Smooth muscle cell (in vitro differentiated cells): ENCODE measurements at regions not wholly inside any gene's neighbourhood (a gene's known extent, or its start where the extent isn't known, plus 50 kb on each side); places are given as distances from the start of the nearest gene placed in this dataset.

Source experiments
- DNase-seq: peaks from one replicate; lab custom pipeline; 2025; ENCODE audit not compliant: unreplicated experiment; lab: John Stamatoyannopoulos, UW
- H2AFZ ChIP-seq: fragments of 200-600 bp; sonication (generic); 2 replicates; pipeline ENCODE4 v1.6.0; 2016; ENCODE audit warnings: antibody characterized with exemption, low read depth, mild to moderate bottlenecking
- H3F3A ChIP-seq: fragments of 200-600 bp; sonication (generic); 2 replicates; pipeline ENCODE4 v1.6.0; 2017; ENCODE audit warnings: antibody characterized with exemption, low read depth
- H3K27ac ChIP-seq: fragments of 200-600 bp; sonication (generic); 2 replicates; pipeline ENCODE4 v1.5.1; 2016; ENCODE audit warnings: low read depth, mild to moderate bottlenecking
- H3K27me3 ChIP-seq: fragments of 200-600 bp; sonication (generic); 2 replicates; pipeline ENCODE4 v1.6.1; 2016; ENCODE audit warnings: low read depth, mild to moderate bottlenecking
- H3K36me3 ChIP-seq: fragments of 200-600 bp; sonication (generic); 2 replicates; pipeline ENCODE4 v1.5.1; 2016; ENCODE audit warnings: low read depth
- H3K4me1 ChIP-seq: fragments of 200-600 bp; sonication (generic); 2 replicates; pipeline ENCODE4 v1.5.1; 2016; ENCODE audit warnings: low read depth
- H3K4me2 ChIP-seq: fragments of 200-600 bp; sonication (generic); 2 replicates; pipeline ENCODE4 v1.6.0; 2016; ENCODE audit warnings: mild to moderate bottlenecking
- H3K4me3 ChIP-seq: fragments of 200-600 bp; sonication (generic); 2 replicates; pipeline ENCODE4 v1.5.1; 2016; ENCODE audit warnings: mild to moderate bottlenecking
- H3K79me2 ChIP-seq: fragments of 200-600 bp; sonication (generic); 2 replicates; pipeline ENCODE4 v1.6.0; 2016; ENCODE audit warnings: low read depth, mild to moderate bottlenecking
- H3K9ac ChIP-seq: fragments of 200-600 bp; sonication (generic); 2 replicates; pipeline ENCODE4 v1.6.0; 2016; ENCODE audit warnings: low read depth
- H3K9me3 ChIP-seq: fragments of 200-600 bp; sonication (generic); replicated peaks from 2 replicates; pipeline ENCODE4 v1.5.1; 2016; ENCODE audit warnings: low read depth
- H4K20me1 ChIP-seq: fragments of 200-600 bp; sonication (generic); 2 replicates; pipeline ENCODE4 v1.6.0; 2016; ENCODE audit warnings: low read depth
- WGBS: methylation state at CpG from one replicate; pipeline ENCODE4 v1.1.7; 2016; ENCODE audit warnings: low lambda C conversion rate; 5-methylcytosine and 5-hydroxymethylcytosine counted together
- TF ChIP-seq, protein P1 (sequence below): fragments of 200-600 bp; sonication (generic); IDR thresholded peaks from 2 replicates; pipeline ENCODE4 v1.5.1; 2017; ENCODE audit warnings: borderline replicate concordance, mild to moderate bottlenecking, antibody characterized with exemption; ENCODE audit not compliant: insufficient read depth, poor library complexity, severe bottlenecking

DNA sequence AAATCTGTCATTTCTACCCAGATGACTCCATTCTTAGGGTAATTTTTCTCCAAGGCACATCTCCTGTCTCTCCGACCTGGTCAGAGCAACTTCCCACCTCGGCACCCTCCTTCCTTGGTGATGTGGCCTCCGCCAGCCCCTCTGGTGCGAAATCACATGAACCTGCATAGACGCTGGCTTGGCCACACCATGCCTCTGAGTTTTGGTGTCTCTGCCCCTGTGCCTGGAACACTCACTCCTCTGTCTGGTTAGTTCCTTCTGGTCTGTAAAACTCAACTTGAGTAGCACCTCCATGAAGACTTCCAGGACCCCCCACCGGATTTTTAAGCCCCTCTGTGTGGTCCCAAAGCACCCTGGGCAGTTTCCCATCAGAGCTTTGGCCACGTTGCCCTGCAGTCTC is 83.2 kb upstream of the OTOS start:
- Histone ChIP-seq H3K27me3 (no peaks in the 10 kb centered on the region), H3K9me3 (no peaks in the 10 kb centered on the region), H4K20me1 (no peaks in the 10 kb centered on the region), H3K4me1 (peaks cover 3% of the 10 kb centered on the region), H3K4me2 (no peak overlapping the region), H2AFZ (no peak overlapping the region), H3K36me3 (no peaks in the 10 kb centered on the region), H3K27ac (no peak overlapping the region), H3K4me3 (no peak overlapping the region), H3F3A (no peaks in the 10 kb centered on the region), H3K9ac (no peak overlapping the region), H3K79me2 (no peaks in the 10 kb centered on the region)
- WGBS: 84% methylated on average over 7 of the region's 7 CpGs
- no peak for DNase-seq
- TF ChIP-seq, protein P1, sequence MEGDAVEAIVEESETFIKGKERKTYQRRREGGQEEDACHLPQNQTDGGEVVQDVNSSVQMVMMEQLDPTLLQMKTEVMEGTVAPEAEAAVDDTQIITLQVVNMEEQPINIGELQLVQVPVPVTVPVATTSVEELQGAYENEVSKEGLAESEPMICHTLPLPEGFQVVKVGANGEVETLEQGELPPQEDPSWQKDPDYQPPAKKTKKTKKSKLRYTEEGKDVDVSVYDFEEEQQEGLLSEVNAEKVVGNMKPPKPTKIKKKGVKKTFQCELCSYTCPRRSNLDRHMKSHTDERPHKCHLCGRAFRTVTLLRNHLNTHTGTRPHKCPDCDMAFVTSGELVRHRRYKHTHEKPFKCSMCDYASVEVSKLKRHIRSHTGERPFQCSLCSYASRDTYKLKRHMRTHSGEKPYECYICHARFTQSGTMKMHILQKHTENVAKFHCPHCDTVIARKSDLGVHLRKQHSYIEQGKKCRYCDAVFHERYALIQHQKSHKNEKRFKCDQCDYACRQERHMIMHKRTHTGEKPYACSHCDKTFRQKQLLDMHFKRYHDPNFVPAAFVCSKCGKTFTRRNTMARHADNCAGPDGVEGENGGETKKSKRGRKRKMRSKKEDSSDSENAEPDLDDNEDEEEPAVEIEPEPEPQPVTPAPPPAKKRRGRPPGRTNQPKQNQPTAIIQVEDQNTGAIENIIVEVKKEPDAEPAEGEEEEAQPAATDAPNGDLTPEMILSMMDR: no peak

DNA sequence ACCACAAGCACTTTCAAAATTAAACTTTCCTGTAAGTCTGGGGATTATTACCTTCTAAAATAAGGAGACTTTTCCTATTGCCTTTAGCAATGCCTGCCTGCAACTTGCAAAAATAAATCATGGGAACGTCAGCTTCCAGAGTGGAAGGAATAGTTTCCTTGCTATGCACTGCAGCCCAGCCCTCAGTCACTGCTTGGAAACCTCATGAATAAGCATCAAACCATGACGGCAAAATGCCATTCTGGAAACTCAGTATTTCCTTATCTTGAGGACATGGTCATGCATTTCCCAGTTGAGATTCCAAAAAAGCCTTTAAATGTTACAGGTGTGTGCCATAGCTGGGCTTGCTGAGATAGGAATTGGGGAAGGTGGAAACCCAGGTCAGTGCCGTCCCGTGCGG is 84.2 kb upstream of the OTOS start:
- Histone ChIP-seq H3K9me3 (no peaks in the 10 kb centered on the region), H3K27me3 (no peaks in the 10 kb centered on the region), H3K4me2 (no peak overlapping the region), H3K4me3 (no peak overlapping the region), H4K20me1 (no peaks in the 10 kb centered on the region), H3K9ac (no peak overlapping the region), H2AFZ (no peak overlapping the region), H3K27ac (no peak overlapping the region), H3K4me1 (peaks cover 3% of the 10 kb centered on the region), H3K79me2 (no peaks in the 10 kb centered on the region), H3F3A (no peaks in the 10 kb centered on the region), H3K36me3 (no peaks in the 10 kb centered on the region)
- TF ChIP-seq, protein P1: no peak
- no peak for DNase-seq
- 74% methylated on average over 5 of the region's 5 CpGs for WGBS

DNA sequence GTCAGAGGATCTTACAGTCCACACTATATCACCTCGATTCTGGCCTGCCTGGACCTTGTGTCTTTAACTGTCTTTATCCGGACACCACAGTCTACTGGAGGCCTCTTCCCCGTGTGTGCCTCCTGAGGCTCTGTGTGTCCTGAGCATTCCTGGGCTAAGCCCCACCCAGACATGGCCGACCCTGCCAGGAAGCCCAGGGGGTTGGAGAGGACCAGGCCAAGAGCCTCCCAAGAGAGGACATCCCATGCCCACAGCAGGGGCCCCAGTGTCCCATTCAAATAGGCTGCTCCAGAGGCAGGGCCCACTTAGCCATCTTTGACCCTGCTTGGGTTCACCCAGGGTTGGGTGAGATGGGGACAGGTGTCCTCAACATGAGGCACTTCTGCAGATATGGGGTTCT is 84.7 kb upstream of the OTOS start:
- H3K4me1 ChIP-seq: peaks cover 3% of the 10 kb centered on the region
- H3K4me3 ChIP-seq: no peak overlapping the region
- H3K27ac ChIP-seq: no peak overlapping the region
- H3F3A ChIP-seq: no peaks in the 10 kb centered on the region
- H3K9ac ChIP-seq: no peak overlapping the region
- WGBS: 70% methylated on average over 4 of the region's 4 CpGs
- TF ChIP-seq, protein P1: no peak
- H3K4me2 ChIP-seq: no peak overlapping the region
- no peaks in the 10 kb centered on the region for H3K9me3 ChIP-seq
- DNase-seq: no peak
- H4K20me1 ChIP-seq: no peaks in the 10 kb centered on the region
- no peaks in the 10 kb centered on the region for H3K27me3 ChIP-seq
- no peak overlapping the region for H2AFZ ChIP-seq
- H3K79me2 ChIP-seq: no peaks in the 10 kb centered on the region
- no peaks in the 10 kb centered on the region for H3K36me3 ChIP-seq

DNA sequence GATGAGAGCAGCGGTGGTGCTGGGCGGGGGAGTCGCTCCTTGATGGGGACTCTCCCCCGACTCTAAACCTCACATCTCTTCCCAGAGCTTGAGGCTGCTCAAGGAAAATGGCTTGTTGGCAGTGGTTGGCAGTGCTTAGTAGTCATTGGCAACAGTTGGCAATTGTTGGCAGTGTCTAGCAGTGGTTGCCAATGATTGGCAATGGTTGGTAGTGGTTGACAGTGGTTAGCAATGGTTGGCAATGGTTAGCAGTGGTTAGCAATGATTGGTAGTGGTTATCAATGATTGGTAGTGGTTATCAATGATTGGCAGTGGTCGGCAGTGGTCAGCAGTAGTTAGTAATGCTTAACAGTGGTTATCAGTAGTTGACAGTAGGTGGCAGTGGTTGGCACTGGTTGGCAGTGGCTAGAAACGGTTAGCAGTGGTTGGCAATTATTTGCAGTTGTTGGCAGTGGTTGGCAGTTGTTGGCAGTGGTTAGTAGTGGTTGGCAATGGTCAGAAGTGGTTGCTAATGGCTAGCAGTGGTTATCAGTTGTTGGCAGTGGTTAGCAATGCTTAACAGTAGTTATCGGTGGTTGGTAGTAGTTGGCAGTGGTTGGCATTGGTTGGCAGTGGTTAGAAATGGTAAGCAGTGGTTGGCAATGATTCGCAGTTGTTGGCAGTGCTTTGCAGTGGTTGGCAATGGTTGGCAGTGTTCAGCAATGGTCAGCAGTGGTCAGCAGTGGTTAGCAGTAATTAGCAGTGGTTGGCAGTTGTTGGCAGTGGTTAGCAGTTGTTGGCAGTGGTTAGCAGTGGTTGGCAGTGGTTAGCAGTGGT is 85.4 kb upstream of the OTOS start:
- Histone ChIP-seq H3K36me3 (no peaks in the 10 kb centered on the region), H4K20me1 (no peaks in the 10 kb centered on the region), H2AFZ (no peak overlapping the region), H3F3A (no peaks in the 10 kb centered on the region), H3K4me3 (no peak overlapping the region), H3K27me3 (no peaks in the 10 kb centered on the region), H3K9ac (no peak overlapping the region), H3K4me1 (no peaks in the 10 kb centered on the region), H3K4me2 (no peak overlapping the region), H3K9me3 (no peaks in the 10 kb centered on the region), H3K79me2 (no peaks in the 10 kb centered on the region), H3K27ac (no peak overlapping the region)
- TF ChIP-seq, protein P1: no peak
- WGBS: 91% methylated on average over 8 of the region's 8 CpGs
- no peak for DNase-seq
